ENCODE measurements at regions not wholly inside any gene's neighbourhood (a gene's known extent, or its start where the extent isn't known, plus 50 kb on each side); places are given as distances from the start of the nearest gene placed in this dataset.

DNA sequence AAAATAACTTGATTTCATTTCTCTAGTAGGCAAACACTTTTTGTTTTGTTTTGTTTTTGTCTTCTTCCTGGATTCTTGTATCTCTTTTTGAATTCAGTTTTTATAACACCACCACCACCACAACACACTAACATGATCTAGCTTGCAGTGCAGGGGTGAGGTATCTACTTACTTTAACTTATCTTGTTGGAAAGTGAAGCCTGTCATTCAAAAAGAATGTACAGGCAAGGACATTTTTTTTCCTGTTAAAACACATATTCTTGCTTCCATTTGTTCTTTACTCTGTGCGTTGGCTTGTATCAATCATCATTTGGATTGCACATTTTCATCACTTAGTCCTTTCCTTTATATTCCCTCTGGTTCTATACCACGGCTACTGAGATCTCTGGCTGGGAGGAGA, 824.2 kb downstream of the PLCL1 start:
- H3K4me3 ChIP-seq (ENCODE audit: low read depth in 2 of 2, low read length in 1 of 2) = no peak overlapping the region
- H3K9me3 ChIP-seq = no peaks in the 10 kb centered on the region
- TF ChIP-seq, protein P1, sequence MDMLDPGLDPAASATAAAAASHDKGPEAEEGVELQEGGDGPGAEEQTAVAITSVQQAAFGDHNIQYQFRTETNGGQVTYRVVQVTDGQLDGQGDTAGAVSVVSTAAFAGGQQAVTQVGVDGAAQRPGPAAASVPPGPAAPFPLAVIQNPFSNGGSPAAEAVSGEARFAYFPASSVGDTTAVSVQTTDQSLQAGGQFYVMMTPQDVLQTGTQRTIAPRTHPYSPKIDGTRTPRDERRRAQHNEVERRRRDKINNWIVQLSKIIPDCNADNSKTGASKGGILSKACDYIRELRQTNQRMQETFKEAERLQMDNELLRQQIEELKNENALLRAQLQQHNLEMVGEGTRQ (IDR thresholded peaks at IDR 0.05; ENCODE audit: borderline replicate concordance, low read depth, low read length) = no peak
- no peak for TF ChIP-seq NFIC (IDR thresholded peaks at IDR 0.05; ENCODE audit: borderline replicate concordance)
- H4K20me1 ChIP-seq (ENCODE audit: insufficient read depth) = no peaks in the 10 kb centered on the region
- H3K9ac ChIP-seq = no peak overlapping the region
- POLR2A ChIA-PET = no interaction called here
- H3F3A ChIP-seq (replicated peaks; ENCODE audit: insufficient read depth) = no peaks in the 10 kb centered on the region
- H3K36me3 ChIP-seq (replicated peaks in 1 of 2; ENCODE audit: control insufficient read depth in 1 of 2, insufficient read depth in 2 of 2, low read length in 1 of 2) = no peaks in the 10 kb centered on the region
- H3K27me3 ChIP-seq (ENCODE audit: insufficient read depth) = no peaks in the 10 kb centered on the region
- CTCF ChIA-PET = no interaction called here
- H2AFZ ChIP-seq (ENCODE audit: low read depth) = no peak overlapping the region
- H3K4me1 ChIP-seq (ENCODE audit: control insufficient read depth in 1 of 2, insufficient read depth in 2 of 2, low read depth in 1 of 2, low read length in 1 of 2) = no peaks in the 10 kb centered on the region
- no peak overlapping the region for H3K27ac ChIP-seq (ENCODE audit: low read depth in 2 of 2, low read length in 1 of 2)
- WGBS (ENCODE audit: low lambda C conversion rate) = 6% methylated on average over 2 of the region's 2 CpGs
- no peak for DNase-seq
- H3K79me2 ChIP-seq (ENCODE audit: insufficient read depth) = no peaks in the 10 kb centered on the region
- H3K9me2 ChIP-seq = no peaks in the 10 kb centered on the region
- no peak overlapping the region for H3K4me2 ChIP-seq

- Histone ChIP-seq H3F3A (replicated peaks; ENCODE audit: insufficient read depth) (no peaks in the 10 kb centered on the region), H3K79me2 (ENCODE audit: insufficient read depth) (no peaks in the 10 kb centered on the region), H3K9ac (no peak overlapping the region), H3K4me1 (ENCODE audit: control insufficient read depth in 1 of 2, insufficient read depth in 2 of 2, low read depth in 1 of 2, low read length in 1 of 2) (no peaks in the 10 kb centered on the region), H3K36me3 (replicated peaks in 1 of 2; ENCODE audit: control insufficient read depth in 1 of 2, insufficient read depth in 2 of 2, low read length in 1 of 2) (no peaks in the 10 kb centered on the region), H3K27me3 (ENCODE audit: insufficient read depth) (no peaks in the 10 kb centered on the region), H3K9me3 (no peaks in the 10 kb centered on the region), H3K27ac (ENCODE audit: low read depth in 2 of 2, low read length in 1 of 2) (no peak overlapping the region), H2AFZ (ENCODE audit: low read depth) (no peak overlapping the region), H3K9me2 (no peaks in the 10 kb centered on the region), H3K4me2 (no peak overlapping the region), H4K20me1 (ENCODE audit: insufficient read depth) (no peaks in the 10 kb centered on the region), H3K4me3 (ENCODE audit: low read depth in 2 of 2, low read length in 1 of 2) (no peak overlapping the region)
- 47% methylated on average over 3 of the region's 3 CpGs for WGBS (ENCODE audit: low lambda C conversion rate)
- CTCF ChIA-PET = no interaction called here
- TF ChIP-seq TCF12 (IDR thresholded peaks at IDR 0.05) = no peak
- no peak for TF ChIP-seq SIN3A (IDR thresholded peaks at IDR 0.05; ENCODE audit: borderline replicate concordance, low read depth, low read length)
- TF ChIP-seq, protein P2, sequence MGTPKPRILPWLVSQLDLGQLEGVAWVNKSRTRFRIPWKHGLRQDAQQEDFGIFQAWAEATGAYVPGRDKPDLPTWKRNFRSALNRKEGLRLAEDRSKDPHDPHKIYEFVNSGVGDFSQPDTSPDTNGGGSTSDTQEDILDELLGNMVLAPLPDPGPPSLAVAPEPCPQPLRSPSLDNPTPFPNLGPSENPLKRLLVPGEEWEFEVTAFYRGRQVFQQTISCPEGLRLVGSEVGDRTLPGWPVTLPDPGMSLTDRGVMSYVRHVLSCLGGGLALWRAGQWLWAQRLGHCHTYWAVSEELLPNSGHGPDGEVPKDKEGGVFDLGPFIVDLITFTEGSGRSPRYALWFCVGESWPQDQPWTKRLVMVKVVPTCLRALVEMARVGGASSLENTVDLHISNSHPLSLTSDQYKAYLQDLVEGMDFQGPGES (IDR thresholded peaks at IDR 0.05; ENCODE audit: low read depth, low read length) = no peak
- TF ChIP-seq RFX5 (IDR thresholded peaks at IDR 0.05; ENCODE audit: low read length) = no peak
- TF ChIP-seq, protein P1 (IDR thresholded peaks at IDR 0.05; ENCODE audit: borderline replicate concordance, low read depth, low read length) = no peak
- TF ChIP-seq CTCF (IDR thresholded peaks at IDR 0.05) = no peak
- TF ChIP-seq YY1 (IDR thresholded peaks at IDR 0.05; ENCODE audit: low read depth) = no peak
- POLR2A ChIA-PET = no interaction called here
- no peak for DNase-seq
These were observed 818.8 kb downstream of the PLCL1 start for GRCh38 chr2:198622986-198623730.
